GM10266 (cell line): ENCODE measurements at regions not wholly inside any gene's neighbourhood (a gene's known extent, or its start where the extent isn't known, plus 50 kb on each side); places are given as distances from the start of the nearest gene placed in this dataset.

Source experiments
- DNase-seq: peaks from one replicate; pipeline ENCODE4 v3.0.0; 2012; ENCODE audit errors: extremely low spot score
- TF ChIP-seq, protein P1 (sequence below): IDR thresholded peaks from 2 replicates; pipeline ENCODE4 v1.5.1; 2012; ENCODE audit warnings: mild to moderate bottlenecking, low read depth; ENCODE audit not compliant: control insufficient read depth, insufficient read depth; ENCODE audit errors: missing control alignments

DNA sequence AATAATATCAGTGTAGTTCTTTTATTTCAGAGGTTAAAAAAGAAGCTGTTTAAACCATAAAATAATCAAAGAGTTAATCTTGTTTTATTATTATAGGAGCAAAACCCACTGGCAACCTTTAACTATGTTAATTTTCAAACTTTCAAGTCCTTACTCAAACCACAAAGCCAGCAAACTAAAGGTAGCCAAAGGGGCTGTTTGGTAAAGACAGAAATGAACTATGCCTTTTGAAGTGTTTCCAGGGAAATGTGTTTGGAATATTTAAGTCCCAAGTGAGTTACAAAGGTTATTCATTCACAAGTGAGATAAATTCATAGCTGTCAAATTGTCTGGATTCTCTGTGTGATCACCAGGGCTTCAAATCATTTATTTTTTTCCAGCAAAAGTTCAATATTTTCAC is 264.7 kb downstream of the MZT1 start:
- TF ChIP-seq, protein P1, sequence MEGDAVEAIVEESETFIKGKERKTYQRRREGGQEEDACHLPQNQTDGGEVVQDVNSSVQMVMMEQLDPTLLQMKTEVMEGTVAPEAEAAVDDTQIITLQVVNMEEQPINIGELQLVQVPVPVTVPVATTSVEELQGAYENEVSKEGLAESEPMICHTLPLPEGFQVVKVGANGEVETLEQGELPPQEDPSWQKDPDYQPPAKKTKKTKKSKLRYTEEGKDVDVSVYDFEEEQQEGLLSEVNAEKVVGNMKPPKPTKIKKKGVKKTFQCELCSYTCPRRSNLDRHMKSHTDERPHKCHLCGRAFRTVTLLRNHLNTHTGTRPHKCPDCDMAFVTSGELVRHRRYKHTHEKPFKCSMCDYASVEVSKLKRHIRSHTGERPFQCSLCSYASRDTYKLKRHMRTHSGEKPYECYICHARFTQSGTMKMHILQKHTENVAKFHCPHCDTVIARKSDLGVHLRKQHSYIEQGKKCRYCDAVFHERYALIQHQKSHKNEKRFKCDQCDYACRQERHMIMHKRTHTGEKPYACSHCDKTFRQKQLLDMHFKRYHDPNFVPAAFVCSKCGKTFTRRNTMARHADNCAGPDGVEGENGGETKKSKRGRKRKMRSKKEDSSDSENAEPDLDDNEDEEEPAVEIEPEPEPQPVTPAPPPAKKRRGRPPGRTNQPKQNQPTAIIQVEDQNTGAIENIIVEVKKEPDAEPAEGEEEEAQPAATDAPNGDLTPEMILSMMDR = no peak
- no peak for DNase-seq

DNA sequence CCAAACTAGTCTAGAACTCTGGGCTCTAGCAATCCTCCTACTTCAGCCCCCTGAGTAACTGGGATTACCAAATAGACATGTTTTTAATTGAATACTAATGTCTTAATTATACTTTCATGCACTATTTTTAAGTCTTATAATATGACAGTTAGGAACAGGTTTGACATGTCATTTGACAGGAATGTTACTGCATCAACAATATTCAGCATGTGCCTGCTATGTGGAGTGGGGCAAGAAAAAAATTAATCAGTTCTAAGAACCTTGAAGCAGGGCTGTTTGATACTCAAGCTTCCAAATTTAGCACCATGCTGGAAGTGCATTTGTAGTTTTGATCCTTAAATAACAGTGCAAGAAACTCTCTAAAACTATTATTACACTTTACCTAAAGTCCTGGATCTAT is 265.3 kb downstream of the MZT1 start:
- TF ChIP-seq, protein P1 = no peak
- DNase-seq = no peak

DNA sequence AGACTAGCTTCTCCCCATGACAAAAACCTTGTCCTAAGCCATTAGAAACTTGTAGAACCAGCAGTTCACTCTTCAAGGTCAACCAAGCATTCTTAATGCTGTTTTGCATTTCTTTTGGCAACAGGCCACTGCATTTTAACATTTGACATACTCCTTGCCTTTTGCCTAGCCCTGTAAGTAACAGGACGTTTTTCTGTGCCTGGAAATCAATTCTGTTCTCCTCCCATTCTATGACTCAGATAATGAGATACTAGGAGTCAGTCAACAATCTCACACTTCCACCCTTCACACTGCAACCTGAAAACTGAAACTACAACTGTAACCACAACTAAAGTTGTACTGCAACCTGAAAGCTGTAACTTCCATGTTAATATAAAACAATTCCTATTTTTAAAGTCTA is 268.7 kb downstream of the MZT1 start:
- no peak for DNase-seq
- TF ChIP-seq, protein P1 = no peak

DNA sequence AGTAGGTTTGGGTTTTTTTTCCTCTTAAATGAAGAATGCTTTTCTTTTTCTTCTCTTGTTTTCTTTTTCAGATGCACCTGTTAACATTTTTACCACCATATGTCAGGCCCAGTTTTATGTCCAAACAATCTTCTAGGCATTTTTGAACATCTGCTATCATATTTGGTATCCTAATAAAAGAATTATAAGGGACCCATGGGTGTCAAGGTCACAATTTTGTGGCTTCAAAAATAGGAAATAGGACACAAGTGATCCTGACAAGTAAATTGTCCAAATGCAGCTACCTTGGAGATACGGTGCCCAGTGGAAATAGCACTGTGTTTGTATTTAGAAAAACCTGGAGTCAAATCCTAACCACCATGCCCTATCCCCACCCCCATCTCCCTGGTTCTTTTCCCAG is 270.3 kb downstream of the MZT1 start:
- DNase-seq = no peak
- TF ChIP-seq, protein P1 = no peak

DNA sequence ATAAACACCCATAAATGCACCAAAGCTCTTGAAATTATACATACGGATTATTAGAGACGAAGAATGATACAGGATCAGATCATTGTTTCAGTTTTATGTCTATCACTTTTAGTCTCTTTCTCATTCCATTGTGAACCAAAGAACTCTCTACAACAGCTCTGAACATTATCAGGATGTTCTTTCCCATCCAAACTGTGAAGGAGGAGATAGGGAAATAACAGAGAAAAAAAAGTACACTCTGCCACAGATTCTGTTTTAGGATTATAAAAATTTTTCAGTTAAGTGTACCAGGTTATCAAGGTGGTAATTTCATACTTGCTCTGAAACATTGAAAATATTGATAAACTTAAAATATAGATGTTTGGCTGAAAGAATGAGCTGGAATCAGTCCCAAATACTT is 270.9 kb downstream of the MZT1 start:
- no peak for DNase-seq
- TF ChIP-seq, protein P1 = no peak

DNA sequence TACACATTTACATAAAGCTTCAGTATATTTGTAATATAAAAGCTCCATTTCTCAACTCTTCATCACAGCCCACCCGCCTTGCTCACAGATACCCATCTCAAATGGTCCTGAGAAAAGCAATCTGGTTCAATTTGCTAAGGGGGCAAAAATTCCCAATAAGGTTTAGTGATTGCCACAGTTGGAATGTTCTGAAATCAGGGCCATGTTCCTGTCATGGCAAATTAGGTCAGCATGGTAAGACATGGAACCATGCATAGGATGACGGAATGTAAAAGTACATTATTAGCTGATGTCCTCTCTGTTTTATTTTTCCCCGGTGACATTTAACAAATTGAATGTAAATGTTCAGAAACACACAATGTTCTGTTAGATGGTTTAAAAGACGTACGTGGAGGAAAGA is 274.3 kb downstream of the MZT1 start:
- DNase-seq = no peak
- TF ChIP-seq, protein P1 = no peak

DNA sequence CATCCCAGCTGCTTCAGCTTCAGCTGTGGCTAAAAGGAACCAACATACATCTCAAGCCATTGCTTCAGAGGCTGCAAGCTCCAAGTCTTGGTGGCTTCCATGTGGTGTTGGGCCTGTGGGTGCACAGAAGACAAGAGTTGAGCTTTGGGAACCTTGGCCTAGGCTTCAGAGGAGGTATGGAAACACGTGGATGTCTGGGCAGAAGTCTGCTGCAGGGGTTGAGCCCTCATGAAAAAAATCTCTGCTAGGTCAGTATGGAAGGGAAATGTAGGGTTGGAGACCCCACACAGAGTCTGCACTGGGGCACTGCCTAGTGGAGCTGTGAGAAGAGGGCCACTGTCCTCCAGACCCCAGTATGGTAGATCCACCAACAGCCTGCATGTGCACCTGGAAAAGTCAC is 279.3 kb downstream of the MZT1 start:
- TF ChIP-seq, protein P1 = no peak
- no peak for DNase-seq
